ENCODE measurements at regions not wholly inside any gene's neighbourhood (a gene's known extent, or its start where the extent isn't known, plus 50 kb on each side); places are given as distances from the start of the nearest gene placed in this dataset.

DNA sequence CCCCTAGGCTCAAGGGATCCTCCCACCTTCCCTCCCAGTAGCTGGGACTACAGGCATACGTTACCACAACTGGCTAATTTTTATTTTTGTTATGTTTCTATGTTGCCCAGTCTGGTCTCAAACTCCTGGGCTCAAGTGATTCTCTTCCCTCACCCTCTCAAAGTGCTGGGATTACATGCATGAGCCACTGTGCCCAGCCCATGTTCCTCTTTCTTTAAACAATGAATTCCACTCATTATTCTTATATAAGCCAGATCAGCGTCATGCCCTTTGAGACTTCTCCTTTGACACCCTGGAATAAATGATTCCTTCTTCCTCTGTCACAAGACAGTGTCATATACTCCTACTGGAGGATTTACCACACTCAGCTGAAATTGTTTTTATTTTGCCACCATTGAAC, 519.9 kb upstream of the SPRY2 start:
- Histone ChIP-seq H3K9me3 (no peaks in the 10 kb centered on the region), H3K27ac (no peak overlapping the region), H3K4me3 (no peak overlapping the region), H3K36me3 (ENCODE audit: insufficient read depth in 1 of 2, low read depth in 1 of 2) (no peaks in the 10 kb centered on the region), H3K4me1 (no peaks in the 10 kb centered on the region), H3K27me3 (ENCODE audit: insufficient read depth in 3 of 3, low read length in 2 of 3) (no peaks in the 10 kb centered on the region)
- 71 to 84% (median 79%) methylated on average over 2 of the region's 2 CpGs for WGBS, 3 donors
- DNase-seq (no peak), ATAC-seq (no peak)
- TF ChIP-seq, protein P1, sequence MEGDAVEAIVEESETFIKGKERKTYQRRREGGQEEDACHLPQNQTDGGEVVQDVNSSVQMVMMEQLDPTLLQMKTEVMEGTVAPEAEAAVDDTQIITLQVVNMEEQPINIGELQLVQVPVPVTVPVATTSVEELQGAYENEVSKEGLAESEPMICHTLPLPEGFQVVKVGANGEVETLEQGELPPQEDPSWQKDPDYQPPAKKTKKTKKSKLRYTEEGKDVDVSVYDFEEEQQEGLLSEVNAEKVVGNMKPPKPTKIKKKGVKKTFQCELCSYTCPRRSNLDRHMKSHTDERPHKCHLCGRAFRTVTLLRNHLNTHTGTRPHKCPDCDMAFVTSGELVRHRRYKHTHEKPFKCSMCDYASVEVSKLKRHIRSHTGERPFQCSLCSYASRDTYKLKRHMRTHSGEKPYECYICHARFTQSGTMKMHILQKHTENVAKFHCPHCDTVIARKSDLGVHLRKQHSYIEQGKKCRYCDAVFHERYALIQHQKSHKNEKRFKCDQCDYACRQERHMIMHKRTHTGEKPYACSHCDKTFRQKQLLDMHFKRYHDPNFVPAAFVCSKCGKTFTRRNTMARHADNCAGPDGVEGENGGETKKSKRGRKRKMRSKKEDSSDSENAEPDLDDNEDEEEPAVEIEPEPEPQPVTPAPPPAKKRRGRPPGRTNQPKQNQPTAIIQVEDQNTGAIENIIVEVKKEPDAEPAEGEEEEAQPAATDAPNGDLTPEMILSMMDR (IDR thresholded peaks at IDR 0.05), result no peak
- intact Hi-C loops (cut with DNase I), result no loop called here

GRCh38 chr13:80858131-80858530, 517.2 kb upstream of the SPRY2 start:
- intact Hi-C loops (cut with DNase I), result no loop called here
- no peaks in the 10 kb centered on the region for H3K27me3 ChIP-seq (ENCODE audit: insufficient read depth in 3 of 3, low read length in 2 of 3)
- ATAC-seq (no peak), DNase-seq (no peak)
- H3K27ac ChIP-seq, result no peak overlapping the region
- no peaks in the 10 kb centered on the region for H3K4me1 ChIP-seq
- 94 to 97% (median 95%) methylated on average over 2 of the region's 2 CpGs for WGBS, 3 donors
- TF ChIP-seq, protein P1 (IDR thresholded peaks at IDR 0.05), result no peak
- no peaks in the 10 kb centered on the region for H3K9me3 ChIP-seq
- no peaks in the 10 kb centered on the region for H3K36me3 ChIP-seq (ENCODE audit: insufficient read depth in 1 of 2, low read depth in 1 of 2)
- no peak overlapping the region for H3K4me3 ChIP-seq

GRCh38 chr13:80857321-80857720, 516.4 kb upstream of the SPRY2 start:
- TF ChIP-seq, protein P1 (IDR thresholded peaks at IDR 0.05), result no peak
- intact Hi-C loops (cut with DNase I), result no loop called here
- no peaks in the 10 kb centered on the region for H3K4me1 ChIP-seq

GRCh38 chr13:80850771-80851170, 509.8 kb upstream of the SPRY2 start:
- Histone ChIP-seq H3K9me3 (no peaks in the 10 kb centered on the region), H3K4me1 (no peaks in the 10 kb centered on the region), H3K36me3 (ENCODE audit: insufficient read depth in 1 of 2, low read depth in 1 of 2) (no peaks in the 10 kb centered on the region), H3K4me3 (no peak overlapping the region), H3K27ac (no peak overlapping the region), H3K27me3 (ENCODE audit: insufficient read depth in 3 of 3, low read length in 2 of 3) (no peaks in the 10 kb centered on the region)
- no peak for DNase-seq
- 79 to 93% (median 90%) methylated on average over 2 of the region's 2 CpGs for WGBS, 3 donors
- intact Hi-C loops (cut with DNase I), result no loop called here
- no peak for ATAC-seq
- TF ChIP-seq, protein P1 (IDR thresholded peaks at IDR 0.05), result no peak

More at GRCh38 chr13:80857321-80857720, 516.4 kb upstream of the SPRY2 start:
- Histone ChIP-seq H3K9me3 (no peaks in the 10 kb centered on the region), H3K27me3 (ENCODE audit: insufficient read depth in 3 of 3, low read length in 2 of 3) (no peaks in the 10 kb centered on the region), H3K4me3 (no peak overlapping the region), H3K27ac (no peak overlapping the region), H3K36me3 (ENCODE audit: insufficient read depth in 1 of 2, low read depth in 1 of 2) (no peaks in the 10 kb centered on the region)
- DNase-seq (no peak), ATAC-seq (no peak)

DNA sequence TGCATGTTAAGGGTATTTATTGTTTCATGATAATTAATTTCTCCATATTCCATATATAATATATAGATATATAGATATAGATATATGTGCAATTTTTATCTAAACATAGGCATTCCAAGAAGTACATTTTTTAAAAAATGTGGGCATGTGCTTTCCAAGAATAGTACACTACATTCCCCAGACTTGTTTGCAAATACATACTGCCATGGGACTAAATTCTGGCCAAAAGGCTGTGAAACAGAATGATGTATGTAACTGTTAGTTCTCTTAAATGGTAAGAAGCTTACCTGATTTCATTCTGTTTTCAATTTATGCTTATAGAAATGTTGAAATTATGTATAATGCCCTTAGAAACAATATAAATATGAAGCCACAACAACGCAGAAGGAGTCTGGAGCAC, 503.2 kb upstream of the SPRY2 start:
- no peaks in the 10 kb centered on the region for H3K4me1 ChIP-seq
- ATAC-seq (no peak), DNase-seq (no peak)
- H3K4me3 ChIP-seq, result no peak overlapping the region
- H3K36me3 ChIP-seq (ENCODE audit: insufficient read depth in 1 of 2, low read depth in 1 of 2), result no peaks in the 10 kb centered on the region
- no peak overlapping the region for H3K27ac ChIP-seq
- TF ChIP-seq, protein P1 (IDR thresholded peaks at IDR 0.05), result no peak
- no peaks in the 10 kb centered on the region for H3K27me3 ChIP-seq (ENCODE audit: insufficient read depth in 3 of 3, low read length in 2 of 3)
- WGBS, 3 donors, result 91 to 95% (median 94%) methylated on average over 1 of the region's 1 CpG
- no peaks in the 10 kb centered on the region for H3K9me3 ChIP-seq
- intact Hi-C loops (cut with DNase I), result no loop called here
